ENCODE measurements at regions not wholly inside any gene's neighbourhood (a gene's known extent, or its start where the extent isn't known, plus 50 kb on each side); places are given as distances from the start of the nearest gene placed in this dataset.

- ChIA-PET POLR2A (no interaction called here), CTCF (no interaction called here)
- DNase-seq (ENCODE audit: low read depth): no peak
Observed at GRCh38 chr14:41120402-41120801, 486.3 kb upstream of the LRFN5 start.

DNA sequence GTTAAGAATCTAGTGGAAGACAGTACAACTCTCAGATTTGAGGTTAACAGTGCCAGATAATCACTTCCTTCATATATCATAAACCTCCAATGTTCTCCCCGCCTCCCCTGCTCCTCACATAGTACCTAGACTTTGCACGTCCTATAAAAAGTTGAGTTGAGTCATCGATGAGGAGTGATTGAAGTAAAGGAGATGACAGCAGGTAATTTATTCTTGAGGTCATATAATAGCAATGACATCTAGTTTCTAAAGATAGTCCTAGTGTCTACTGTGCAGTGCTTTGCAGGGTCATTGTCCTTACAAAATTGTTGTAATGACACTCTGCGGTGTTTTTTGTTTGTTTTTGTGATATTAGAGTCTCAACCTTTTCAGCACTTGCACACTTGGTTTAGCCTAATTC, 510.5 kb upstream of the LRFN5 start:
- no peaks in the 10 kb centered on the region for H3K27me3 ChIP-seq (ENCODE audit: control insufficient read depth, insufficient read depth, low read length)
- H3K4me3 ChIP-seq (ENCODE audit: low read depth, low read length): no peak overlapping the region
- no peak for DNase-seq (ENCODE audit: low read depth)
- CTCF ChIA-PET: interaction anchor here (0.8 kb wide), 1 partner anchor 35 kb away, joined by 3 read pairs; no protein-coding TSS in a partner anchor
- POLR2A ChIA-PET: no interaction called here
- TF ChIP-seq, protein P1, sequence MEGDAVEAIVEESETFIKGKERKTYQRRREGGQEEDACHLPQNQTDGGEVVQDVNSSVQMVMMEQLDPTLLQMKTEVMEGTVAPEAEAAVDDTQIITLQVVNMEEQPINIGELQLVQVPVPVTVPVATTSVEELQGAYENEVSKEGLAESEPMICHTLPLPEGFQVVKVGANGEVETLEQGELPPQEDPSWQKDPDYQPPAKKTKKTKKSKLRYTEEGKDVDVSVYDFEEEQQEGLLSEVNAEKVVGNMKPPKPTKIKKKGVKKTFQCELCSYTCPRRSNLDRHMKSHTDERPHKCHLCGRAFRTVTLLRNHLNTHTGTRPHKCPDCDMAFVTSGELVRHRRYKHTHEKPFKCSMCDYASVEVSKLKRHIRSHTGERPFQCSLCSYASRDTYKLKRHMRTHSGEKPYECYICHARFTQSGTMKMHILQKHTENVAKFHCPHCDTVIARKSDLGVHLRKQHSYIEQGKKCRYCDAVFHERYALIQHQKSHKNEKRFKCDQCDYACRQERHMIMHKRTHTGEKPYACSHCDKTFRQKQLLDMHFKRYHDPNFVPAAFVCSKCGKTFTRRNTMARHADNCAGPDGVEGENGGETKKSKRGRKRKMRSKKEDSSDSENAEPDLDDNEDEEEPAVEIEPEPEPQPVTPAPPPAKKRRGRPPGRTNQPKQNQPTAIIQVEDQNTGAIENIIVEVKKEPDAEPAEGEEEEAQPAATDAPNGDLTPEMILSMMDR (IDR thresholded peaks at IDR 0.05; ENCODE audit: insufficient read depth, low read depth, low read length): no peak
- H3K36me3 ChIP-seq (ENCODE audit: control insufficient read depth, insufficient read depth, low read length): no peaks in the 10 kb centered on the region

More at GRCh38 chr14:41120402-41120801, 486.3 kb upstream of the LRFN5 start:
- H3K27me3 ChIP-seq (ENCODE audit: control insufficient read depth, insufficient read depth, low read length): no peaks in the 10 kb centered on the region
- no peaks in the 10 kb centered on the region for H3K36me3 ChIP-seq (ENCODE audit: control insufficient read depth, insufficient read depth, low read length)
- TF ChIP-seq, protein P1 (IDR thresholded peaks at IDR 0.05; ENCODE audit: insufficient read depth, low read depth, low read length): no peak
- no peak overlapping the region for H3K4me3 ChIP-seq (ENCODE audit: low read depth, low read length)

GRCh38 chr14:41087056-41087455, 519.6 kb upstream of the LRFN5 start:
- Histone ChIP-seq H3K4me3 (ENCODE audit: low read depth, low read length) (no peak overlapping the region), H3K27me3 (ENCODE audit: control insufficient read depth, insufficient read depth, low read length) (no peaks in the 10 kb centered on the region), H3K36me3 (ENCODE audit: control insufficient read depth, insufficient read depth, low read length) (no peaks in the 10 kb centered on the region)
- no peak for DNase-seq (ENCODE audit: low read depth)
- TF ChIP-seq, protein P1 (IDR thresholded peaks at IDR 0.05; ENCODE audit: insufficient read depth, low read depth, low read length): no peak
- ChIA-PET CTCF (no interaction called here), POLR2A (no interaction called here)

- CTCF ChIA-PET: no interaction called here
- no peak for DNase-seq (ENCODE audit: low read depth)
- Histone ChIP-seq H3K4me3 (ENCODE audit: low read depth, low read length) (no peak overlapping the region), H3K36me3 (ENCODE audit: control insufficient read depth, insufficient read depth, low read length) (no peaks in the 10 kb centered on the region), H3K27me3 (ENCODE audit: control insufficient read depth, insufficient read depth, low read length) (no peaks in the 10 kb centered on the region)
- POLR2A ChIA-PET: no interaction called here
- TF ChIP-seq, protein P1 (IDR thresholded peaks at IDR 0.05; ENCODE audit: insufficient read depth, low read depth, low read length): no peak
Observed at GRCh38 chr14:41073544-41073943, 533.1 kb upstream of the LRFN5 start.

- H3K36me3 ChIP-seq (ENCODE audit: control insufficient read depth, insufficient read depth, low read length): no peaks in the 10 kb centered on the region
- no peak for DNase-seq (ENCODE audit: low read depth)
- TF ChIP-seq, protein P1 (IDR thresholded peaks at IDR 0.05; ENCODE audit: insufficient read depth, low read depth, low read length): no peak
- no peaks in the 10 kb centered on the region for H3K27me3 ChIP-seq (ENCODE audit: control insufficient read depth, insufficient read depth, low read length)
- CTCF ChIA-PET: no interaction called here
- POLR2A ChIA-PET: no interaction called here
- no peak overlapping the region for H3K4me3 ChIP-seq (ENCODE audit: low read depth, low read length)
Observed at GRCh38 chr14:41072776-41073175, 533.9 kb upstream of the LRFN5 start.
